ENCODE measurements at regions not wholly inside any gene's neighbourhood (a gene's known extent, or its start where the extent isn't known, plus 50 kb on each side); places are given as distances from the start of the nearest gene placed in this dataset.

DNA sequence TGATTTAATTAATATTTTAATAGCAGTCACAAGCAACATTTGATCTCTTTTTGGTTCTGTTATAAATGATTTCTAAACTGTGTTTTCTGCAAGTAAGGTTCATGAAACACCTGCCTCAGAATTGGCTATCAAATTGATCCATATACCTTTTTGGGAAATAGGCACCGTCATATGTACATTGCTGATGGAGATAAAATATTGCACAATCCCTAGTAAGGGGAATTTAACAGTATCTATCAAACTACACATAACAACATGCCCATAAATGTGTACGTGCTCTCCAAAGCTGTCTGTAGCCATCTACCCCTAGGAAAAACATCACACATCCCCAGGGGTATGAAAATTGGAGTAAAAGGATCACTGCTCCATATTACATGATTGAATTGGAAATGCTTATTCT lies 167.3 kb upstream of the CPNE8 start:
- TF ChIP-seq, protein P1, sequence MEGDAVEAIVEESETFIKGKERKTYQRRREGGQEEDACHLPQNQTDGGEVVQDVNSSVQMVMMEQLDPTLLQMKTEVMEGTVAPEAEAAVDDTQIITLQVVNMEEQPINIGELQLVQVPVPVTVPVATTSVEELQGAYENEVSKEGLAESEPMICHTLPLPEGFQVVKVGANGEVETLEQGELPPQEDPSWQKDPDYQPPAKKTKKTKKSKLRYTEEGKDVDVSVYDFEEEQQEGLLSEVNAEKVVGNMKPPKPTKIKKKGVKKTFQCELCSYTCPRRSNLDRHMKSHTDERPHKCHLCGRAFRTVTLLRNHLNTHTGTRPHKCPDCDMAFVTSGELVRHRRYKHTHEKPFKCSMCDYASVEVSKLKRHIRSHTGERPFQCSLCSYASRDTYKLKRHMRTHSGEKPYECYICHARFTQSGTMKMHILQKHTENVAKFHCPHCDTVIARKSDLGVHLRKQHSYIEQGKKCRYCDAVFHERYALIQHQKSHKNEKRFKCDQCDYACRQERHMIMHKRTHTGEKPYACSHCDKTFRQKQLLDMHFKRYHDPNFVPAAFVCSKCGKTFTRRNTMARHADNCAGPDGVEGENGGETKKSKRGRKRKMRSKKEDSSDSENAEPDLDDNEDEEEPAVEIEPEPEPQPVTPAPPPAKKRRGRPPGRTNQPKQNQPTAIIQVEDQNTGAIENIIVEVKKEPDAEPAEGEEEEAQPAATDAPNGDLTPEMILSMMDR (IDR thresholded peaks at IDR 0.05; ENCODE audit: poor library complexity, severe bottlenecking): no peak
- no peak for TF ChIP-seq POLR2AphosphoS5 (IDR thresholded peaks at IDR 0.05)
- TF ChIP-seq TAF1 (IDR thresholded peaks at IDR 0.05; ENCODE audit: low read depth): no peak
- TF ChIP-seq, protein P2, sequence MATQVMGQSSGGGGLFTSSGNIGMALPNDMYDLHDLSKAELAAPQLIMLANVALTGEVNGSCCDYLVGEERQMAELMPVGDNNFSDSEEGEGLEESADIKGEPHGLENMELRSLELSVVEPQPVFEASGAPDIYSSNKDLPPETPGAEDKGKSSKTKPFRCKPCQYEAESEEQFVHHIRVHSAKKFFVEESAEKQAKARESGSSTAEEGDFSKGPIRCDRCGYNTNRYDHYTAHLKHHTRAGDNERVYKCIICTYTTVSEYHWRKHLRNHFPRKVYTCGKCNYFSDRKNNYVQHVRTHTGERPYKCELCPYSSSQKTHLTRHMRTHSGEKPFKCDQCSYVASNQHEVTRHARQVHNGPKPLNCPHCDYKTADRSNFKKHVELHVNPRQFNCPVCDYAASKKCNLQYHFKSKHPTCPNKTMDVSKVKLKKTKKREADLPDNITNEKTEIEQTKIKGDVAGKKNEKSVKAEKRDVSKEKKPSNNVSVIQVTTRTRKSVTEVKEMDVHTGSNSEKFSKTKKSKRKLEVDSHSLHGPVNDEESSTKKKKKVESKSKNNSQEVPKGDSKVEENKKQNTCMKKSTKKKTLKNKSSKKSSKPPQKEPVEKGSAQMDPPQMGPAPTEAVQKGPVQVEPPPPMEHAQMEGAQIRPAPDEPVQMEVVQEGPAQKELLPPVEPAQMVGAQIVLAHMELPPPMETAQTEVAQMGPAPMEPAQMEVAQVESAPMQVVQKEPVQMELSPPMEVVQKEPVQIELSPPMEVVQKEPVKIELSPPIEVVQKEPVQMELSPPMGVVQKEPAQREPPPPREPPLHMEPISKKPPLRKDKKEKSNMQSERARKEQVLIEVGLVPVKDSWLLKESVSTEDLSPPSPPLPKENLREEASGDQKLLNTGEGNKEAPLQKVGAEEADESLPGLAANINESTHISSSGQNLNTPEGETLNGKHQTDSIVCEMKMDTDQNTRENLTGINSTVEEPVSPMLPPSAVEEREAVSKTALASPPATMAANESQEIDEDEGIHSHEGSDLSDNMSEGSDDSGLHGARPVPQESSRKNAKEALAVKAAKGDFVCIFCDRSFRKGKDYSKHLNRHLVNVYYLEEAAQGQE (IDR thresholded peaks at IDR 0.05; ENCODE audit: borderline replicate concordance): no peak
- TF ChIP-seq EZH2 (IDR thresholded peaks at IDR 0.05; ENCODE audit: borderline replicate concordance, insufficient read depth, low read length, poor library complexity, severe bottlenecking): no peak
- TF ChIP-seq EP300 (conservative IDR thresholded peaks at IDR 0.05; ENCODE audit: poor library complexity, severe bottlenecking): no peak
- no peak for TF ChIP-seq SMC3 (conservative IDR thresholded peaks at IDR 0.05; ENCODE audit: poor library complexity)
